GM11168 (cell line): ENCODE measurements at regions not wholly inside any gene's neighbourhood (a gene's known extent, or its start where the extent isn't known, plus 50 kb on each side); places are given as distances from the start of the nearest gene placed in this dataset.
"Not testable (repeated sequence)": the region's sequence is repeated elsewhere in the genome, so short reads cannot be mapped to it uniquely, and the experiment has no call there.

ENCODE experiments used
- in situ Hi-C: fragments of 300-500 bp; cut with MboI; formaldehyde crosslinking; loops from one replicate; pipeline ENCODE4 v1.12.0; 2022; ENCODE audit warnings: low sequenced_read_pairs; ENCODE audit not compliant: unreplicated experiment

DNA sequence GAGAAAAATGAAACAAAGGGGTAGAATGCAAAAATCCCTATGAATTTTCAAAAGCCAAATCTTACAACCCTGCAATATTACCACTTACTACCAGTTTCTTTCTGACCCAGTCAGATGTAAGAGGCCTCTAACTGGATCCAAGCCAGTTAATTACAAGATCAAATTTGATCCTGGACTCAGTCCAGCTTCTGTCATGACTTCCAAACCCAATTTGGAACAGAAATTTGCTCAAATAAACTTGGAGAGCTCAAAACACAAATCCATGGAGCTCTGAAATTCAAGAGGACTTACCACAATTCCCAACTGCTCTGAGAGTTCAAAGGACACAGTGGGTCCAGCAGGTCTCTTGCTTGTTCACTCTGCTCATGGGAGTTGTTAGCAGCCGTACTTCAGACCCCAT is 1271.7 kb upstream of the SLC39A10 start:
- in situ Hi-C loops: no loop called here

DNA sequence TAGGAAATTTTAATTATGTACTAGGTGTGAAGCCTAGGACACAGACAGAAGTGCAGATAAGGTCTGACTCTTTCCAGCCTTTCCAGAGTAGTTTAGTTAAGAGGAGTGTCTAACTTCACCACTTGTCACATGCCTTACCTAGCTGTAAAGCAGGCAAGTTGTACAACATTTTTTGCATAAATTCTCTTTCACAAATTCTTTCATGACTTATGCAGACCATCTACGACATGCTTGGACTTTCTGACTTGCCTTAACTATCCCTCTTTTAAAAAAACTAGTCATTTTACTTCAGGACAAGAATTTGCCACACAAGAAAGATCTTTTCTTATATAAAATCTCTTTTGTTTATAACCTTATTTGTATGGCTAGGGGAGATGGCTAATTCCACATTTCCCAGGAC is 1273.6 kb upstream of the SLC39A10 start:
- in situ Hi-C loops: no loop called here

DNA sequence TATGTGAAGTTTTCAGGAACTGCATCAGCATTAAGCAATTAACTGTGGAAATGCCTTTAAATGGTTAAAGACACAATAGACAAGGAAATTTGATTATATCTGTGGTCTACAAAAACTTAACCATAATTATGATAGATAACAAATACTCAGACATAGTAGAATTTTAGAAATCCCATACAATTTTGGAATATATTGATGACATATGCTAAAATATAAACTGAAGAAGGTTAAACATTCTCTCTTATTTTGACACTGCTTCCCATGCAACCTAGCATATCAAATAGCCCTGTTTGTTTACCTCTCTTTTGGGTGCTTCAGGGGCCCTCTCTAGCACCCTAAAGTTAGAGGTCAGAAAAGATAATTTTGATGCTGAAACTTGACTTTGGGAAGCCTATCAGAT is 1274.8 kb upstream of the SLC39A10 start:
- in situ Hi-C loops: no loop called here

DNA sequence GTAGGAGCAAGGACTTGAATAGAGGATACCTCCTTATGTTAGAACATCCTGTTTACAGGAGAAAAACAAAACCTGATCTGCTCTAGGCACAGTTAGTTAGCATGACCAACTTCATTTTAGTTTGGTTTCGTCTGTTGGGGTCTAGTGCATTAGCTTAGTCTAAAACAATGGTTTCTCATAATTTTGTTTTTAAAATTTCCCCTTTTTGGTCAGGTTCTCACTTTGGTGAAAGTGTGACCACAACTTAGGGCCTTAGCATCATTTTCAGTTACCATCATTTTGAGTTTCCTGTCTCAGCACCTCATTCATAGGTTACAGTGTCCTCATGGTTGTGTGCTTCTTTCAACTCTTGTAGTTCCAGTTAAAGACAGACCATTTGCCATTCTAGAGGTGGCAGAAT is 1277.0 kb upstream of the SLC39A10 start:
- in situ Hi-C loops: no loop called here

DNA sequence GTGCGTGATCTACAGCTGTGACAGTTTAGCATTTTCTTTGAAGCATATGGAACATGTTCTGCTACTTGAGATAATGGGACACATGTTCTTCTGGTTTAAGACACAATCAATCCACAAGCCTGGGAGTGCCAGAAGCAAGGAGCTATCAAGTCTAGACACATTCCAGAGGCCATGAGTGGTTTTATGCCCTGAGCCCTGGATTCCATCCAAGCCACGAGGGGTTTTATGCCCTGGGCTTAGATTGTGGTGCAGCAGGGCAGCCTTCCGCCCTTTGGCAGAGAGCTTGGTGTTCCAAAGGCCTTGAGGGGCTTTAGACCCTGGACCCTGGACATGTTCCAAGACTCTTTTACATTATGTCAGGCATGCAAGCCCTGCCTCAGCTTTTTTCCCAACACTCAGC is 1289.6 kb upstream of the SLC39A10 start:
- in situ Hi-C loops: not testable (repeated sequence)

DNA sequence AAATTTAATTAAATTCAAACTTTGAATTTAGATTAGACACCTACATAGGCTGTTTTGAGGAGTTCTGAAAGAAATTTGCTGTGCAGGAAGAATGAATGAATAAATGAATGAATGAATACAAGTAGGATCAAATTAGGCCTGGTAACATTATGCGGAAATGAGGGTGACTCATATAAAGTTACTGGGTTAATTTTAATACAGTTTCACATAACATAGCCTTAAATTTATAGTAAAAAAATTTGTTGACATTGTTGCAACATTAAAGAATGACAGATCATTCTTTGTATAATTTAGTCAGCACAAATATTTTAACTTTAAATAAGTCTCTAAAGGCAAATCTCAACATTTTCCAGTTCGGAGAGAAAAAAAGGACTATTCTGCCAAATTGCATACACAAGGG is 1293.1 kb upstream of the SLC39A10 start:
- in situ Hi-C loops: no loop called here

DNA sequence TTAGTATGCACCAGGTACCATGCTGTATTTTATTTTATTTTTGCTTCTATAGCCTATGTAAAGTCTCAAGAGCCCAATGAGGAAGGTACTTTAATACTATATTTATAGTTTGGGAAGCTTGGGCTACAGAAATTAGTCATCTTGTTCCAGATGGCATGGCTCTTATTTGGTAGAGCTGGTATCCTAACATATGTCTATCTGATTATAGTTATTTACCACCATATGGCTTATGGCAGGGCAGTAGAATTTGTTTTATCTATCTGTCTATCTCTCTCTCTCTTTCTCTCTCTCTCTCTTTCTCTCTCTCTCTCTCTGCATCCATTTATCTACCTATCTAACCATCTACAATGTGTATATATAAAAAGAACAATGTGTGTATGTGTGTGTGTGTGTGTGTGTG is 1293.7 kb upstream of the SLC39A10 start:
- in situ Hi-C loops: no loop called here

DNA sequence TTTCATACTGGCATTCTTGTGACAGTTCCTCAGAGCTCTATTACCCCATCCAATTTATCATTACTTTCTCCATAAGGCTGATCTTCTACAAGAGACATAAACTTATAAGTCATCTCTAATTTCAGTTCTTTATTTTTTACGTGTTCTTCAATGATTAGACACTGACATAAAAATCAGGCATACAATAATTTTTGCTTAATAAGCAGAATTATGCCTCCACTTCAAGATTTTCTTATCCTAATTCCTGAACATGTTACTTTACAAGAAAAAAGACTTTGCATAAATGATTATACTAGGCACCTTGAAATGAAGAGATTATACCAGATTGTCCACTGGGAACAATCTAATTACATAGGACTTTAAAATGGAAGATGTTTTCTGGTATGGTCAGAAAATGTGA is 1304.5 kb upstream of the SLC39A10 start:
- in situ Hi-C loops: no loop called here

DNA sequence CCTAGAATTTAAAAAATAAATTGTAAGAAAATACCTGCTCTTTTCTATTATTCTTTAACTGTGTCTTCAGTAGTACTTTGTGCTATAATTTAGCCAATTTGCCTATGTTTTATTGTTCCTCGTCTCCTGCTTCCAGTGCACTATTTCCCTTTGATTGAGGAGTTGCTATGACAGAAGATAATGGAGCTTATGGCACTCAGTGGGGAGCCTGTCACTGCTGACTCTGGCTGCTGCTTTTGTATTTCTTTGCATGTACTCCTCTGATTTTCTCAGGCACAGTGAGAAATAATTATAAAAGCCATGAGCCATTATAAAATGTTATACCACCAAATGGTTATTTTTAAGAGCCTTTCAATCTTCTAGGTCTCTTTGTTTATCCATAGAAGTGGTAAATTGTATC is 1310.8 kb upstream of the SLC39A10 start:
- in situ Hi-C loops: no loop called here

DNA sequence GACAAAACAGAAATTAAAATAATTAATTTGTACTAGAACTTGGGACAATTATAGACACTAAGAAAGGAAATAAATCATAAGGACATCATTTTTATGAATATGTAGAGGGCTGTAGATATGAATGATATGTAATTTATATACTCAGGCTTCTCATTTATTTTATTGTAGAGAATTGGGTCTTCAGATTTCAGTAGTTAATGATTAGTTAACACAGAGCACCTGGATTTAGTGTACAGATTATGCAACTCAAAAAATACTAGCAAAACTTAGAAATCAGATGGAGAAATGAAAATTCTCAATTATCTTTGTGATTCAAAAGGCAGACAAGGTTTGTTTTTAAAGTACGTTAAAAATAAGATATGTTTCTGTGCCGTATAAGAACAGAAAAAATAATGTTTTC is 1311.7 kb upstream of the SLC39A10 start:
- in situ Hi-C loops: no loop called here

DNA sequence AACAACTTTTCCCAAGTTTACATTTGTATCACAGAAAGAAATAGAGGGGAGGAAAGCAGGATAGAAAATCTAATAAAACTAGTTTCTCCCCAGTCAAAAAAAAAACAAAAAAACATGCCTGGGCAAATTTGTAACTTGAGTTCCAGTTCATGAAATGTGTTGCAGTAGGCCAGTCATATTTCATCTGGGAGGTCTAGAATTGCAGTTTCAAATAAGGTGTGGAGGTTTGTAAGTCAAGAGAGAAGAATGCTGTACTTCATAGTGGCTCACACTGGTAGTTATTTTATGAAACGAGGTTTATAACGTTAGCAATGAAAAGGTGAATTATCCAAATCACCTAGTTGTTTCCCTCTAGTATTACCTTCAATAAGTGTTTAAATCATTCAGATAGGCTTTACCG is 1313.9 kb upstream of the SLC39A10 start:
- in situ Hi-C loops: no loop called here

DNA sequence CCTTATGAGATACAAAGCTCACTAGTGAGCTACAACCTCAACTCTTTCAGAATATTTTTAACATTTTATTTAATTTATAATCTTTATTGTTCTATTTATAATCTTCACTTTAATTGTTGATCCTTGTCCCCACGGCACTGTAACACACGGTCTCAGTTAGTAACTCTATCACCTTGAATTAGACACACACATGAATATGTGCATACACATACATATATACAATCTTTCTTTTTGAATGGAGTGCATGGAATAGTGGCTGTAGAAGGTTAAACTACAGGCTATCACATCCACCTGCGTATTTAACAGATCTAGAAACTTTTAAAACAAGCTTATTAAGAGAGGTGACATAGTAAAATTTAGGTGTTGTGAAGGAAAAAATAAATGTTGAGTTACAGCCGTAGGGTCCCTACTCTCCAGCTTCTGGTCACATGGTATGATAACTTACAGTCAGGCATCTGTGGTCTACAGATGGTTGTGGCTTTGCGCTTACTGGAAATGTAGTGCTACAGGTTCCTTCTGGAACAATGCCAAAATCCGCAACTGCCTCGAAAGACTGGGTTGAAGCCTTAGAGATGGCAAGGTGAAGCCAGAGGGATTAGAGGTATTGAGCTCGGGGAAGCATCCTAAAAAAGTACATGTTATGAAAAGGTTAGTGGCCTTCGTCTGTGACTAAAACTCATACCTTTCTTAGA is 1324.1 kb upstream of the SLC39A10 start:
- in situ Hi-C loops: no loop called here

DNA sequence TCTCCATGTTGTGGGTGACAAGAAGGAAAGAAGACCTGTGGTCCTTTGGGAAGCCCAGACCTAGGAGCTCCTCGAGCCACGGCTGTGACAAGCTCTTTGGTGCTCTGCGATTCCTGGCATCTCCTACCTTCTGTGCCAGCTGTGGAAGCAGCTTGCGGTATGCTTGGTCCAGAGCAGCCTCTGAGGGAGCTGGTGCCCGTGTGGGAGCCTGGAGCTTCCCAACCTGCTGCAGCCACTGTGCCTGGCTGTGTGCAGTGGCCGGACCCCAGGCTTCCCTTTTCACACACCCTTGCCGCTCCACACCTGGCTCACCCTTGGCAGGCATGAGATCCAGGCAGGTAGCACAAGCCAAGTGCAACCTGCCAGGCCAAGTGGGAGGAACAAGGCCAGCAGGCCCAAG is 1328.6 kb upstream of the SLC39A10 start:
- in situ Hi-C loops: no loop called here

DNA sequence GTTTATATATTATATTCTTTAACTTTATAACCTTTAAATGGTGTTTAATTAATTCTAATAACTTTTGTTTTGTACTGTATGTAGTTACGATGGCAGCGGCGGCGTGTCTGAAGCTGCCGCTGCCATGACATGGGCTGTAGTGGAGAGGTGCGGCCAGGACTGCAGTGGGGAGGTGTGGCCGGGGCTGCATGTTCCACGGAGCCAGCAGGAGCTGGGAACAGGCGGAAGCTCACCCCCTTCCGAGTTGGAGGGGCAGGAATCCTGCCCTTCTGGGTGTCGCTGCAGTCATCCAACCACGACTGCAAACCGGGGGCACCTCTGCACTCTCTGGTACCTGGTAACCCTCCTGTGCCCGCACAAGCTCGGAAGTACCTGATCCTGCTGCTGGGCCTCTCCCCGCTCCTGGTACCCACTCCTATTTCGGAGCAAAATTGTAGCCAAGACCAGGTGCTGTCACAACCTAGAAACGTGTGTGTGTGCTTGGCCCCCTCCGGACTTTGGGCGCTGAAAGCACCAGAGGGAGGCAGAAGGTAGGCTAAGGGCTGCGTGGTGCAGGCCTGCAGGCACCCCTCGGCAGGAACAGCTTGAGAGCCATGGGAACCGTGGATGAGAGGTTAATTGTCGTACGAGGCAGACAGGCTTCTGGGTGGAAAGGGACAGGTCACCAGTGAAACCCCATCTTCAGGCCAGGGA is 1329.7 kb upstream of the SLC39A10 start:
- in situ Hi-C loops: no loop called here

DNA sequence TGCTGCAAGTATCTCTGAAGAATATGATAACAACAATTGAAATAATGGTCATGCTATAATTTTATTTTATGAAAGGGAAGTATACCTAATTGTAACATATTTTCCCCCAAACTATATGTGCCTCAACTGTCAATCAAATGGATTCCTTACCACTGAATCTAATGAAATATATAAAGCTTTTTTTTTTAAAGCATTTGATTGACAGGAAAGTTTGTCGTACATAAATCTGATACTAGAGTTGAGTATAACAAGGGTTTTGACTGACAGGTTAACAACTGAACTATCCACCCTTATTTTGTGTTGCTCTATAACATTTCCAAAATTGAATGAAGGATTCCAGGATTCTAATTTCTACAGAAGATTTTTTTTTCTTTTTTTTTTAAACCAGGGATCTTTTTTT is 1333.3 kb upstream of the SLC39A10 start:
- in situ Hi-C loops: no loop called here

DNA sequence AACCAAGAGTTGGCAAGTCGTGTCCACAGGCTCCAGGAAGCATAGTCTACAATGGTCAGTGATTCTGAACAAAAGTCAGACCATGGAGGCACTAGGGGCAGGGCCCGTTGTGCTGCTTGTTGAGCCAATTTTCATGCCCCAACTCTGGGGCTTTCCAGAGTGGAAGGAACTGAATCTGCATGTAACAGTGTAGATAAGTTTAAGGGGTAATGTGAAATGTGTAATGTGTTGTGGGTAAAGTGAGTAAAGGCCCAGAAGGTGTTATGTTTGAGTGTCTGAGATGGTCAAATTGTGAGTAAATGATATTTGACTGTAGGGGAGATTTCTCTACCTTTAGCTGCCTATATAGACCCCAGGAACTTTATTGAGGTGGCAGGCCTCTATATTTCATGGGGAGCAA is 1336.5 kb upstream of the SLC39A10 start:
- in situ Hi-C loops: no loop called here

DNA sequence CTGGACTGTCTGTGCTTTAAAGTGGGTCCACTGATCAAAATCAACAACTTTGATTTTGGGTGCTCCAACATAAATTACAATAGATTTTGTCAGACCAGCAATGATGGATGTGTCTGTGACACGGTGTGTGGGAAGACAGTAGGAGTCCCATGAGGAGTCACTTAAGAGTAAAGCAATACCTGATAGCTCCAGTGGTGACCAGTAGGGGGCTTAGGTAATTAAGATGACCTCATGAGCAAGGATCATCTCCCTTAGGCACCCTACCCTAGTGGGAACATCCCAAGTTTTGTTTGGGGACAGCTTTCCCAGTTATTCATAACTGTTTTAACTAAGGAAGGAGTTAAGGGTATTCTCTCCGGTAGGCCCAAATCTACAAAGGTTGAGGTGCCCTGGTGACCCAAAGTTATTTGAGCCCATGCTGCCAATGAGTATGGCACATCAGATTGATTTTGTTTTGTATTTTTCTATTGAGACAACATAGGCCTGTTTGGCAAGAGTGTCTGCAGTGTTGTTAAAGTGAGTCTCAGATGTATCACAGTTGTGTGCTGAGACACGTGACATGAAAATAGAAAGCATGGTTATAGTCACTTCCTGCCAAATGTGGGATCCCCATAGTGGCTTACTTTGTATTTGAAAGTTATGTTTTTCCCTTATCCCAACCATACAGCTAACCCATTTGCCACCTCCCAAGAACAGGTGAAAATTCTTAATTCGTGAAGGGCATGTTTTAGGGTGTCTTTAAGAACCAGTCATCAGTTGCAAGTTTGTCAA is 1337.6 kb upstream of the SLC39A10 start:
- in situ Hi-C loops: no loop called here

DNA sequence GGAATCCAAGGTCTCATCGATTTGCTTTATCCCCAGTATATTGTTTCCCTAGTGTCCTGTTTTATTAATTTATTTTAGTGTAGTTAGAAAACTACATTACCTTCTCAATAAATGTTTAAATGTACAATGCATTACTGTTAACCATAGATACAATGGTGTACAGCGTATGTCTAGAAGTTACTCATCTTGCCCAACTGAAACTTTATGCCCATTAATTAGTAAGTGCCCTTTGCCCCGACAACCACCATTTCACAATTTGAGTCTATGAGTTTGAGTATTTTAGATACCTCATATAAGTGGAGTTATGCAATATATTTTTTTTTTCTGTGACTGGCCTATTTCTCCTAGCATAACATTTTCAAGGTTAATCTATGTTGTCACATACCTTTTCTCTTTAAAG is 1343.0 kb upstream of the SLC39A10 start:
- in situ Hi-C loops: no loop called here

DNA sequence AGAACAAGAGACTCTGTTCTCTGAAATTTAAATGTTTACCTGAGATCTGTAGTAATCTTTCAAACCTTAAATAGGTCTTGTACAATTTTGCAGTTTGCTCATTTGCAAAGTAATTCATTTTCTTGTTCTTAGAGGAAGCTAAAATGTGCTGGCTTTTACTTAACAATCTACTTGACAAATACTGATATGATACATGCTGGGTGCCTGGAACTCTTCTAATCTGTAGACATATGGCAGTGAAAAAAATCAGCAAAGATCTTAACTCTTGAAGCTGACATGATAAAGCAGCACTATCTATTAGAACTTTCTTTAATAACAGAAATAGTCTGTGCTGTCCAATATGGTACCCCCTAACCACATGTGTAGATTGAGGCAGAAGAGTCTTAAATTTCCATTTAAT is 1352.8 kb upstream of the SLC39A10 start:
- in situ Hi-C loops: no loop called here

DNA sequence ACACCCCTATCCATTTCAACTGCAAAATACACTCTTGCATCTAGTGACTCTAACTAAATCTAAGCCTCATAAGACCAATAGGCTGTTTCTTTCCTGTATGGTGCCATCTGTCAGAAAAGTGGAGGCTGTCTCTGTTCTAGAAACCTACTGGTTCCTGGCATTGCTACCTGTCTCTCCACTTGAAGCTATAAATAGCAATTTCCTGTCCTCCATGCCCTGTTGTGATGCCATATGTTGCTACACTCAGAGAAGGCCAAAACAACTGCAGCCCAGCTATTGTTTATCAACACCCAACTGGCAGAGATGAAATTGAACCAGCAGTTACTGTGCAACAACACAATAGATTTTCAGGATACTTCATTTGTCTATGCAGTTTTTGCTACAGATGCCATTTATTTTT is 1355.1 kb upstream of the SLC39A10 start:
- in situ Hi-C loops: no loop called here

DNA sequence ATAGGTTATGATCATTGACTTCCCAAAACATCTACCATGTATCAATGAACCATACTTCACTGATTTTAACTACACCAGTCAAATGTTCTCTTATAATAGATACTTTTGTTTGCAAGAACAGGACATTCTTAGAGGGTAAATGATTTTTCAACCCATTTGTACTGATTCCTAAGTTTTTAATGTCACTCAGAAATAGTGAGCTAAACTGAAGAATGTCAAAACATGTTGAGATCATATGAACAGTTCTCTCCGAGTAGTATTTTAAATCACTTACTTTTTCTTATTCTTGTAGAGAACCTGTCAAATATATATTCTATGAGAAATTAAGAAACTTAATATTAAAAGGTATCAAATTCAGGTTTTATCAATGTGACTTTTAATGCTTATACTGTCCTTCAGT is 1362.9 kb upstream of the SLC39A10 start:
- in situ Hi-C loops: no loop called here

DNA sequence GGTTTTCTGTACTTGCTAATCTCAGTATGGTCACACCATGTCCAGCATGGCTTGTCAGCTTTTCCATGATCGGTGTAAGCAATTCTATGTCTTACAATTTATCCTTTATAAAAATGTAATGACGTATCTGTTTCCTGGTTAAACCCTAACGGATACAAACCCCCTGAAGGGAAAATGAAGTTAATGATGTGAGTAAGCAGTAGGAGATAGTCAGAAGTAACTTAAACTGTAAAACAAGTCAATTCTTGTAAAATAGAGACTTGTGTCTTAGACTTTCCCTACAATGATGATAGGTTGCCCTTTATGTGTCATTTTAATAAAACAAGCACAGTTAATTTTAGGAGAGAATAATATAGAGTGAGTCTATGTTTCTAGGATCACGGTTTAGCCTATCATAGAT is 1365.9 kb upstream of the SLC39A10 start:
- in situ Hi-C loops: no loop called here
